Fibroblast of lung (primary cell): ENCODE measurements at regions not wholly inside any gene's neighbourhood (a gene's known extent, or its start where the extent isn't known, plus 50 kb on each side); places are given as distances from the start of the nearest gene placed in this dataset.

ENCODE experiments used
- DNase-seq, 2 donors: peaks; one replicate each; pipeline versions ENCODE4 v3.0.0 to v3.0.0-alpha.2; 2010; ENCODE audit warnings: low read depth in 2 of 2
- H2AFZ ChIP-seq: 2 replicates; pipeline ENCODE4 v1.5.1; 2012; ENCODE audit warnings: low read length, control low read depth, inconsistent platforms
- H3K27ac ChIP-seq: 2 replicates; pipeline ENCODE4 v1.5.1; 2011; ENCODE audit warnings: low read length, control low read depth; ENCODE audit not compliant: insufficient read depth
- H3K27me3 ChIP-seq: 2 replicates; pipeline ENCODE4 v1.5.1; 2011; ENCODE audit warnings: mild to moderate bottlenecking, low read length; ENCODE audit not compliant: control insufficient read depth, insufficient read depth
- H3K36me3 ChIP-seq: 2 replicates; pipeline ENCODE4 v1.5.1; 2011; ENCODE audit warnings: low read length; ENCODE audit not compliant: control insufficient read depth, insufficient read depth
- H3K4me1 ChIP-seq: 2 replicates; pipeline ENCODE4 v1.5.1; 2011; ENCODE audit warnings: low read length; ENCODE audit not compliant: control insufficient read depth, insufficient read depth; ENCODE audit errors: extremely low read depth
- H3K4me2 ChIP-seq: 2 replicates; pipeline ENCODE4 v1.5.1; 2011; ENCODE audit warnings: low read length, control low read depth; ENCODE audit not compliant: insufficient read depth; ENCODE audit errors: extremely low read depth
- H3K4me3 ChIP-seq, 4 experiments: fragments of 200-600 bp in 1 of 4; sonication (generic) in 1 of 4; replicated peaks in 1 of 4; 2 replicates each; pipeline ENCODE4 v1.5.1; 2011 to 2016; ENCODE audit warnings: low read length in 4 of 4, low read depth in 3 of 4, mild to moderate bottlenecking in 3 of 4, control low read depth in 2 of 4, inconsistent platforms in 1 of 4, mixed read lengths in 1 of 4; ENCODE audit not compliant: insufficient read depth in 1 of 4; ENCODE audit errors: control extremely low read depth in 1 of 4
- H3K79me2 ChIP-seq: 2 replicates; pipeline ENCODE4 v1.5.1; 2012; ENCODE audit warnings: mild to moderate bottlenecking, low read length, inconsistent platforms; ENCODE audit not compliant: control insufficient read depth, insufficient read depth
- H3K9ac ChIP-seq: 2 replicates; pipeline ENCODE4 v1.5.1; 2011; ENCODE audit warnings: mild to moderate bottlenecking, low read length, control low read depth; ENCODE audit not compliant: insufficient read depth
- H3K9me3 ChIP-seq: 2 replicates; pipeline ENCODE4 v1.5.1; 2012; ENCODE audit warnings: low read depth, low read length; ENCODE audit not compliant: control insufficient read depth, insufficient read depth
- H4K20me1 ChIP-seq: 2 replicates; pipeline ENCODE4 v1.5.1; 2011; ENCODE audit warnings: low read length; ENCODE audit not compliant: control insufficient read depth, insufficient read depth; ENCODE audit errors: extremely low read depth
- EZH2 ChIP-seq: IDR thresholded peaks from 2 replicates; pipeline ENCODE4 v1.5.1; 2012; ENCODE audit warnings: low read length, control low read depth, mild to moderate bottlenecking; ENCODE audit errors: missing control alignments
- TF ChIP-seq, protein P1 (sequence below), 2 donors: IDR thresholded peaks in 1 of 2; conservative IDR thresholded peaks in 1 of 2; 1 replicate in 1 of 2; 2 replicates in 1 of 2; pipeline ENCODE4 v1.5.1; 2011 to 2012; ENCODE audit warnings: low read length in 2 of 2, control low read depth in 1 of 2, inconsistent platforms in 1 of 2, low read depth in 1 of 2, mild to moderate bottlenecking in 1 of 2

DNA sequence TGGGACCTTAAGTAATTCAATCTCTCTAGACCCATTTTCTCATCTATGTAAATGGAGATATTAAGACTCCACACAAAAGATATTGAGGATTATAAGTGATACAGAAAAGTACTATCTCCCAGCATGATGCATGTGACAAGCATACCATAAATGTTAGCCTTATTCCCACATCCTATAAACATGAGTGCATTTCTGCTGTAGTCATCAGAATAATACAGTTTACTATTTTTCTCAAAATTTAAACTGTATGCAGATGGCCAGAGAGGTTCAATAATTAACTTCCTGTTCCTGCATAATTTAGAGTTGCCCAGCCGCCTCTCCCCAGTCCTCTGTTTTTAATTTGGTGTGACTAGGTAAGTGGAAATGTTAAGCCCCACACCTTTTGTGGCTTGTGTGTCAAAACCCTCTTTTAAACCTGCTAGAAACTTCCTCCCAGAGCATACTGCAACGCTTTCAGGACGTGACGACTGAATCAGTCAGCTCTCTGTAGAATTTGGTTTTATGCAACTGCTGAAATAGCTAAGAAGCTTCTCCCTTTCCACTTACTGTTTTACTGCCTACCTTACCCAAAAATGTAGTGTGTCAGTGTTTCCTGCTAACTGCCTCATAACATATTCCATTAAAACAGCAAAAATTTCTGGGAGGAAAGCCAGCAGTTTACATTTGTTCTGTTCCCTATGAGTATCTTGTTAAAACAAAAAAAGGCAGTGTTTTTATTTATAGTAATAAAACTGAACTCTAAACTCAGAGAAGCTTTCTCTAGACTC, 1037.9 kb downstream of the EPHA3 start:
- H3K4me3 ChIP-seq: no peak overlapping the region
- H3K36me3 ChIP-seq: no peaks in the 10 kb centered on the region
- no peaks in the 10 kb centered on the region for H3K79me2 ChIP-seq
- no peak overlapping the region for H2AFZ ChIP-seq
- no peak for DNase-seq
- TF ChIP-seq EZH2: no peak
- TF ChIP-seq, protein P1, sequence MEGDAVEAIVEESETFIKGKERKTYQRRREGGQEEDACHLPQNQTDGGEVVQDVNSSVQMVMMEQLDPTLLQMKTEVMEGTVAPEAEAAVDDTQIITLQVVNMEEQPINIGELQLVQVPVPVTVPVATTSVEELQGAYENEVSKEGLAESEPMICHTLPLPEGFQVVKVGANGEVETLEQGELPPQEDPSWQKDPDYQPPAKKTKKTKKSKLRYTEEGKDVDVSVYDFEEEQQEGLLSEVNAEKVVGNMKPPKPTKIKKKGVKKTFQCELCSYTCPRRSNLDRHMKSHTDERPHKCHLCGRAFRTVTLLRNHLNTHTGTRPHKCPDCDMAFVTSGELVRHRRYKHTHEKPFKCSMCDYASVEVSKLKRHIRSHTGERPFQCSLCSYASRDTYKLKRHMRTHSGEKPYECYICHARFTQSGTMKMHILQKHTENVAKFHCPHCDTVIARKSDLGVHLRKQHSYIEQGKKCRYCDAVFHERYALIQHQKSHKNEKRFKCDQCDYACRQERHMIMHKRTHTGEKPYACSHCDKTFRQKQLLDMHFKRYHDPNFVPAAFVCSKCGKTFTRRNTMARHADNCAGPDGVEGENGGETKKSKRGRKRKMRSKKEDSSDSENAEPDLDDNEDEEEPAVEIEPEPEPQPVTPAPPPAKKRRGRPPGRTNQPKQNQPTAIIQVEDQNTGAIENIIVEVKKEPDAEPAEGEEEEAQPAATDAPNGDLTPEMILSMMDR (conservative IDR thresholded peaks at IDR 0.05 in 1 of 2, IDR thresholded peaks at IDR 0.05 in 1 of 2; ENCODE audit: low read depth in 1 of 2, low read length in 2 of 2): no peak
- H3K4me1 ChIP-seq: no peaks in the 10 kb centered on the region
- H3K9me3 ChIP-seq: no peaks in the 10 kb centered on the region
- no peak overlapping the region for H3K9ac ChIP-seq
- no peaks in the 10 kb centered on the region for H4K20me1 ChIP-seq
- H3K4me2 ChIP-seq: no peak overlapping the region
- no peak overlapping the region for H3K27ac ChIP-seq
- H3K27me3 ChIP-seq: no peaks in the 10 kb centered on the region

DNA sequence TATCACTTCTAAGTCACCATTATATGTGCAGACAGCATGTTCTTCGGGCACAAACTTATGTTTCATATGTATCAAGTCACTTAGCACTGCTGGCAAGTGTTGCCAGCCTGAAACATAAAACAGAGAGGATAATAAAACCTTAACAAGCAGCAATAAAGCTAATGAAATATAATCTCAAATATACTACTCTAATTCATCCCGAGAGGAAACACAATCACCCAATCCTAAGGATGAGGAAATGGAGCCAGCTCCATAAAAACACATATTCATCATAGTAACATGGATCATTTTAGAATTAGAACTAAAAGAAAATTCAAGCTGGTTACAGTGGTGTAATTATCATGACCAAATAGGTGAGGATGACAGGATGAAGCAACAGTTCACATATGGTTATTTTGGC, 1072.7 kb downstream of the EPHA3 start:
- H3K27me3 ChIP-seq: no peaks in the 10 kb centered on the region
- H3K4me1 ChIP-seq: no peaks in the 10 kb centered on the region
- H3K4me2 ChIP-seq: no peak overlapping the region
- DNase-seq: no peak
- no peak overlapping the region for H3K27ac ChIP-seq
- H4K20me1 ChIP-seq: no peaks in the 10 kb centered on the region
- H3K79me2 ChIP-seq: no peaks in the 10 kb centered on the region
- H3K9me3 ChIP-seq: no peaks in the 10 kb centered on the region
- no peaks in the 10 kb centered on the region for H3K36me3 ChIP-seq
- H2AFZ ChIP-seq: no peak overlapping the region
- H3K9ac ChIP-seq: no peak overlapping the region
- no peak overlapping the region for H3K4me3 ChIP-seq
- TF ChIP-seq, protein P1 (conservative IDR thresholded peaks at IDR 0.05 in 1 of 2, IDR thresholded peaks at IDR 0.05 in 1 of 2; ENCODE audit: low read depth in 1 of 2, low read length in 2 of 2): no peak
- no peak for TF ChIP-seq EZH2

DNA sequence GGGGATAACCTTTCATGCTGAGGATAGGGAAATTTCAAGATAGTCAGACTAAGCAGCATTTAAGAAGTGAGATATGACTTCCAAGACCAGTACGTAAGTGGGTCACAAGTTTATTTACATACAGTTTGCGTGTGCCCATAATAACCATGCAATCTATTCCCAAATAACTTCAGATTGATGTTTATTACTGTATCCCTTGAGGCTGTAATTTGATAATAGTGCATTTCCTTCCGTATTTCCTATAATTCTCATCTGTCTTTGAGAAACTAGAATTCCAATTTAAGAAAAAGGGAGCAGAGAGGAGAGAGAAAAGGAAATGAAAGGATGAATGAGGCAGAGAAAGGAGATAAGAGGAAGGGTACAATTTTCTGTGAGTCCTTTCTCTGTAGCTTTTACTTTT, 1073.1 kb downstream of the EPHA3 start:
- H3K79me2 ChIP-seq: no peaks in the 10 kb centered on the region
- H3K27me3 ChIP-seq: no peaks in the 10 kb centered on the region
- no peak overlapping the region for H2AFZ ChIP-seq
- no peak overlapping the region for H3K4me2 ChIP-seq
- H3K27ac ChIP-seq: no peak overlapping the region
- no peak overlapping the region for H3K9ac ChIP-seq
- H3K36me3 ChIP-seq: no peaks in the 10 kb centered on the region
- H3K4me1 ChIP-seq: no peaks in the 10 kb centered on the region
- H3K4me3 ChIP-seq: no peak overlapping the region
- peak in 1 of 2 donors; percentile 2 for DNase-seq
- H4K20me1 ChIP-seq: no peaks in the 10 kb centered on the region
- TF ChIP-seq EZH2: no peak
- TF ChIP-seq, protein P1 (conservative IDR thresholded peaks at IDR 0.05 in 1 of 2, IDR thresholded peaks at IDR 0.05 in 1 of 2; ENCODE audit: low read depth in 1 of 2, low read length in 2 of 2): no peak
- H3K9me3 ChIP-seq: no peaks in the 10 kb centered on the region
